ENCODE measurements at regions not wholly inside any gene's neighbourhood (a gene's known extent, or its start where the extent isn't known, plus 50 kb on each side); places are given as distances from the start of the nearest gene placed in this dataset.
"Not testable (repeated sequence)": the region's sequence is repeated elsewhere in the genome, so short reads cannot be mapped to it uniquely, and the experiment has no call there.

GRCh38 chrX:42188730-42189129 is 265.4 kb upstream of the CASK start:
- ATAC-seq (ENCODE audit: low read depth), result no peak

GRCh38 chrX:42176789-42177188 is 253.4 kb upstream of the CASK start:
- no peaks in the 10 kb centered on the region for H3K9me3 ChIP-seq (ENCODE audit: severe bottlenecking)
- no peak overlapping the region for H3K27ac ChIP-seq (ENCODE audit: poor library complexity, severe bottlenecking)
- no peaks in the 10 kb centered on the region for H3K36me3 ChIP-seq (ENCODE audit: low read depth)
- H3K4me1 ChIP-seq (ENCODE audit: insufficient read depth, poor library complexity, severe bottlenecking), result no peaks in the 10 kb centered on the region
- DNase-seq (ENCODE audit: low spot score) (no peak), ATAC-seq (ENCODE audit: low read depth) (no peak)
- H3K4me3 ChIP-seq (ENCODE audit: severe bottlenecking), result no peak overlapping the region
- H3K27me3 ChIP-seq (ENCODE audit: insufficient read depth, poor library complexity, severe bottlenecking), result no peaks in the 10 kb centered on the region
- TF ChIP-seq CTCF (IDR thresholded peaks at IDR 0.05; ENCODE audit: poor library complexity, severe bottlenecking), result no peak

More at GRCh38 chrX:42188730-42189129, 265.4 kb upstream of the CASK start:
- no peaks in the 10 kb centered on the region for H3K27me3 ChIP-seq (ENCODE audit: insufficient read depth, poor library complexity, severe bottlenecking)
- no peaks in the 10 kb centered on the region for H3K9me3 ChIP-seq (ENCODE audit: severe bottlenecking)
- H3K27ac ChIP-seq (ENCODE audit: poor library complexity, severe bottlenecking), result no peak overlapping the region
- DNase-seq (ENCODE audit: low spot score), result no peak
- no peak overlapping the region for H3K4me3 ChIP-seq (ENCODE audit: severe bottlenecking)
- TF ChIP-seq CTCF (IDR thresholded peaks at IDR 0.05; ENCODE audit: poor library complexity, severe bottlenecking), result no peak
- no peaks in the 10 kb centered on the region for H3K4me1 ChIP-seq (ENCODE audit: insufficient read depth, poor library complexity, severe bottlenecking)
- H3K36me3 ChIP-seq (ENCODE audit: low read depth), result no peaks in the 10 kb centered on the region

- DNase-seq (ENCODE audit: low spot score) (no peak), ATAC-seq (ENCODE audit: low read depth) (no peak)
- TF ChIP-seq CTCF (IDR thresholded peaks at IDR 0.05; ENCODE audit: poor library complexity, severe bottlenecking), result no peak
- H3K9me3 ChIP-seq (ENCODE audit: severe bottlenecking), result no peaks in the 10 kb centered on the region
- no peaks in the 10 kb centered on the region for H3K27me3 ChIP-seq (ENCODE audit: insufficient read depth, poor library complexity, severe bottlenecking)
- no peaks in the 10 kb centered on the region for H3K36me3 ChIP-seq (ENCODE audit: low read depth)
- H3K27ac ChIP-seq (ENCODE audit: poor library complexity, severe bottlenecking), result no peak overlapping the region
- H3K4me3 ChIP-seq (ENCODE audit: severe bottlenecking), result no peak overlapping the region
- H3K4me1 ChIP-seq (ENCODE audit: insufficient read depth, poor library complexity, severe bottlenecking), result no peaks in the 10 kb centered on the region
These were observed 252.5 kb upstream of the CASK start for GRCh38 chrX:42175843-42176242.

- DNase-seq (ENCODE audit: low spot score); H3K4me3 ChIP-seq (ENCODE audit: severe bottlenecking); H3K36me3 ChIP-seq (ENCODE audit: low read depth); ATAC-seq (ENCODE audit: low read depth); H3K4me1 ChIP-seq (ENCODE audit: insufficient read depth, poor library complexity, severe bottlenecking); H3K27me3 ChIP-seq (ENCODE audit: insufficient read depth, poor library complexity, severe bottlenecking); H3K27ac ChIP-seq (ENCODE audit: poor library complexity, severe bottlenecking); H3K9me3 ChIP-seq (ENCODE audit: severe bottlenecking): not testable (repeated sequence)
These were observed 234.6 kb upstream of the CASK start for GRCh38 chrX:42157923-42158322.

GRCh38 chrX:42151808-42152207 is 228.5 kb upstream of the CASK start:
- ATAC-seq (ENCODE audit: low read depth), result no peak
- no peak for DNase-seq (ENCODE audit: low spot score)
- no peaks in the 10 kb centered on the region for H3K9me3 ChIP-seq (ENCODE audit: severe bottlenecking)
- H3K27ac ChIP-seq (ENCODE audit: poor library complexity, severe bottlenecking), result no peak overlapping the region
- no peak for TF ChIP-seq CTCF (IDR thresholded peaks at IDR 0.05; ENCODE audit: poor library complexity, severe bottlenecking)
- H3K4me1 ChIP-seq (ENCODE audit: insufficient read depth, poor library complexity, severe bottlenecking), result no peaks in the 10 kb centered on the region
- no peaks in the 10 kb centered on the region for H3K27me3 ChIP-seq (ENCODE audit: insufficient read depth, poor library complexity, severe bottlenecking)
- H3K4me3 ChIP-seq (ENCODE audit: severe bottlenecking), result no peak overlapping the region
- H3K36me3 ChIP-seq (ENCODE audit: low read depth), result no peaks in the 10 kb centered on the region

Measured in RWPE2 (cell line).